ENCODE measurements at regions not wholly inside any gene's neighbourhood (a gene's known extent, or its start where the extent isn't known, plus 50 kb on each side); places are given as distances from the start of the nearest gene placed in this dataset.

GRCh38 chr19:46959894-46960556 is 59.6 kb upstream of the NPAS1 start:
- Histone ChIP-seq H3K4me3 (ENCODE audit: control insufficient read depth in 2 of 3, extremely low read depth in 1 of 3, insufficient read depth in 2 of 3, low read depth in 1 of 3, low read length in 3 of 3) (no peak overlapping the region), H3K9ac (ENCODE audit: control insufficient read depth, extremely low read depth, insufficient read depth, low read length) (no peak overlapping the region), H3K27ac (ENCODE audit: control insufficient read depth, insufficient read depth, low read length) (no peak overlapping the region), H3K27me3 (ENCODE audit: control insufficient read depth, extremely low read depth, insufficient read depth, low read length) (no peaks in the 10 kb centered on the region), H3K9me3 (ENCODE audit: control insufficient read depth, low read depth, low read length) (no peaks in the 10 kb centered on the region), H3K79me2 (ENCODE audit: control insufficient read depth, insufficient read depth, low read length) (peaks cover 21% of the 10 kb centered on the region), H2AFZ (ENCODE audit: control insufficient read depth, low read length) (no peak overlapping the region), H3K4me1 (ENCODE audit: control insufficient read depth, extremely low read depth, insufficient read depth, low read length) (peaks cover 11% of the 10 kb centered on the region), H3K4me2 (ENCODE audit: control insufficient read depth, extremely low read depth, insufficient read depth, low read depth, low read length) (no peak overlapping the region), H3K36me3 (ENCODE audit: control insufficient read depth in 2 of 2, extremely low read depth in 1 of 2, insufficient read depth in 2 of 2, low read length in 2 of 2) (no peaks in the 10 kb centered on the region), H4K20me1 (ENCODE audit: control insufficient read depth, extremely low read depth, insufficient read depth, low read length) (no peaks in the 10 kb centered on the region), H3K9me1 (ENCODE audit: control insufficient read depth, extremely low read depth, insufficient read depth, low read length) (no peaks in the 10 kb centered on the region)
- FAIRE-seq (no peak), DNase-seq (ENCODE audit: low read depth, low spot score) (no peak)
- dilution Hi-C loops (cut with MboI; ENCODE audit: extremely low pct_ligation_motif_present, low sequenced_read_pairs): no loop called here
- TF ChIP-seq CTCF (optimal IDR thresholded peaks at IDR 0.05 in 1 of 3, IDR thresholded peaks at IDR 0.05 in 1 of 3, conservative IDR thresholded peaks at IDR 0.05 in 1 of 3; ENCODE audit: extremely low read depth in 1 of 3, insufficient read depth in 2 of 3, low read length in 3 of 3): no peak
- no peak for TF ChIP-seq EZH2 (IDR thresholded peaks at IDR 0.05; ENCODE audit: low read length)

DNA sequence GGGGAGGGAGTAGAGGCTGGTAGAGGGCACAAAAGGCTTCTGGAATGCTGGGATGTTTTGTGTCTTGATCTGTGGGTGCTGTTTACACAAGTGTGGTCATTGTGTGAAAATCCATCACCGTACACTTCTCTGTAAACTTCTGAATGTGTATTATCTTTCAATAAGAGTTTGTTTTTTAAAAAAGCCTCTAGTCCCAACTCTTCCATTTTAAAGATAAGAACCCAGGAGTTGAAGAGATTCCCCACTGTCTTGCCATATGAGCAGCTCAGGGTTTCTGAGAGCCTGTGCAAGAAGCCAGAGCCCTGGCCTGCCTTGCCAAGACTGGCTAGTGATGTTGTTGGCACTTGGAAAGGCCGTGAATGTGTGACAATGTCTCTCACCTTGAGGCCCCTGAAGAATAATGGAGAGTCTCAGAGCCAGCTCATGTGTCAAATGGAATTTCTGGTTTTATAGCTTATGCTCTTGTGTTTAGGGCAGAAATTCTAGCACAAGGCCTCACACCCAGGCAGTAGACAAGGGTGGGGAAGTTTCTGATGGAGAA is 57.5 kb upstream of the NPAS1 start:
- no peak overlapping the region for H3K4me2 ChIP-seq (ENCODE audit: control insufficient read depth, extremely low read depth, insufficient read depth, low read depth, low read length)
- peaks cover 4% of the 10 kb centered on the region for H3K4me1 ChIP-seq (ENCODE audit: control insufficient read depth, extremely low read depth, insufficient read depth, low read length)
- no peak for FAIRE-seq
- DNase-seq (ENCODE audit: low read depth, low spot score): no peak
- no peak for TF ChIP-seq CTCF (optimal IDR thresholded peaks at IDR 0.05 in 1 of 3, IDR thresholded peaks at IDR 0.05 in 1 of 3, conservative IDR thresholded peaks at IDR 0.05 in 1 of 3; ENCODE audit: extremely low read depth in 1 of 3, insufficient read depth in 2 of 3, low read length in 3 of 3)
- TF ChIP-seq EZH2 (IDR thresholded peaks at IDR 0.05; ENCODE audit: low read length): no peak
- H3K36me3 ChIP-seq (ENCODE audit: control insufficient read depth in 2 of 2, extremely low read depth in 1 of 2, insufficient read depth in 2 of 2, low read length in 2 of 2): peaks cover 0 to 1% of the 10 kb centered on the region in 2 experiments
- no peak overlapping the region for H3K9ac ChIP-seq (ENCODE audit: control insufficient read depth, extremely low read depth, insufficient read depth, low read length)
- no peak overlapping the region for H3K27ac ChIP-seq (ENCODE audit: control insufficient read depth, insufficient read depth, low read length)
- H2AFZ ChIP-seq (ENCODE audit: control insufficient read depth, low read length): no peak overlapping the region
- H3K9me1 ChIP-seq (ENCODE audit: control insufficient read depth, extremely low read depth, insufficient read depth, low read length): peaks cover 1% of the 10 kb centered on the region
- no peaks in the 10 kb centered on the region for H3K9me3 ChIP-seq (ENCODE audit: control insufficient read depth, low read depth, low read length)
- H3K79me2 ChIP-seq (ENCODE audit: control insufficient read depth, insufficient read depth, low read length): peaks cover 15% of the 10 kb centered on the region
- no peaks in the 10 kb centered on the region for H4K20me1 ChIP-seq (ENCODE audit: control insufficient read depth, extremely low read depth, insufficient read depth, low read length)
- dilution Hi-C loops (cut with MboI; ENCODE audit: extremely low pct_ligation_motif_present, low sequenced_read_pairs): no loop called here
- no peaks in the 10 kb centered on the region for H3K27me3 ChIP-seq (ENCODE audit: control insufficient read depth, extremely low read depth, insufficient read depth, low read length)
- no peak overlapping the region for H3K4me3 ChIP-seq (ENCODE audit: control insufficient read depth in 2 of 3, extremely low read depth in 1 of 3, insufficient read depth in 2 of 3, low read depth in 1 of 3, low read length in 3 of 3)

Data from keratinocyte (primary cell).